ENCODE measurements at regions not wholly inside any gene's neighbourhood (a gene's known extent, or its start where the extent isn't known, plus 50 kb on each side); places are given as distances from the start of the nearest gene placed in this dataset.

- DNase-seq (ENCODE audit: low read depth in 1 of 2, low spot score in 1 of 2) (no peak), ATAC-seq (no peak), FAIRE-seq (no peak)
- H3K4me1 ChIP-seq: peaks cover 27% of the 10 kb centered on the region; the same call in 2 of the 3 replicates
- H3K27ac ChIP-seq: no peak overlapping the region
- no peak overlapping the region for H3K4me2 ChIP-seq
- no peak for TF ChIP-seq PHF8 (IDR thresholded peaks at IDR 0.05; ENCODE audit: borderline replicate concordance, low read depth)
- TF ChIP-seq CBX2 (IDR thresholded peaks at IDR 0.05; ENCODE audit: borderline replicate concordance, low read depth): no peak
- no peak for TF ChIP-seq KDM5A (IDR thresholded peaks at IDR 0.05)
- TF ChIP-seq ELK1 (IDR thresholded peaks at IDR 0.05; ENCODE audit: low read depth, low read length): no peak
- no peak for TF ChIP-seq USF2 (IDR thresholded peaks at IDR 0.05)
- no peak for TF ChIP-seq TFCP2L1 (CRISPR knock-in tag; IDR thresholded peaks at IDR 0.05)
- no peak for TF ChIP-seq NR3C1 (IDR thresholded peaks at IDR 0.05)
- TF ChIP-seq NFE2L2 (conservative IDR thresholded peaks at IDR 0.05; ENCODE audit: low read length): no peak
- no peak for TF ChIP-seq FOSB (CRISPR knock-in tag; IDR thresholded peaks at IDR 0.05)
- TF ChIP-seq RARB (CRISPR knock-in tag; IDR thresholded peaks at IDR 0.05): no peak
- no peak for TF ChIP-seq FOXS1 (CRISPR knock-in tag; IDR thresholded peaks at IDR 0.05)
- TF ChIP-seq FOSL2 (IDR thresholded peaks at IDR 0.05): no peak
- no peak for TF ChIP-seq FOSL2 (CRISPR knock-in tag; IDR thresholded peaks at IDR 0.05)
- no peak for TF ChIP-seq RFX5 (IDR thresholded peaks at IDR 0.05)
- no peak for TF ChIP-seq CEBPB (IDR thresholded peaks at IDR 0.05)
- TF ChIP-seq CBX8 (IDR thresholded peaks at IDR 0.05): no peak
- no peak for TF ChIP-seq BHLHE40 (IDR thresholded peaks at IDR 0.05; ENCODE audit: low read depth, low read length)
- TF ChIP-seq SMC3 (IDR thresholded peaks at IDR 0.05): no peak
- TF ChIP-seq POLR2A (IDR thresholded peaks at IDR 0.05; ENCODE audit: low read length): no peak
- TF ChIP-seq HMGXB4 (CRISPR knock-in tag; IDR thresholded peaks at IDR 0.05; ENCODE audit: borderline replicate concordance): no peak
- WGBS (ENCODE audit: missing lambda C conversion rate): 52% methylated on average over 4 of the region's 4 CpGs
- H3K9me3 ChIP-seq: no peaks in the 10 kb centered on the region
- ChIA-PET CTCF (interaction anchor here (0.6 kb wide), 1 partner anchor 51 kb away, joined by 3 read pairs; no protein-coding TSS in a partner anchor), POLR2A (no interaction called here)
- no peak overlapping the region for H3K4me3 ChIP-seq
Observed at GRCh38 chrX:123075947-123076561, 108.0 kb upstream of the GRIA3 start.

- Histone ChIP-seq H3K9me3 (no peaks in the 10 kb centered on the region), H3K4me1 (peaks cover 27% of the 10 kb centered on the region; the same call in 2 of the 3 replicates), H3K4me2 (no peak overlapping the region), H3K27ac (no peak overlapping the region), H3K4me3 (no peak overlapping the region)
- no peak for DNase-seq (ENCODE audit: low read depth in 1 of 2, low spot score in 1 of 2)
- no peak for FAIRE-seq
- TF ChIP-seq RNF2 (IDR thresholded peaks at IDR 0.05; ENCODE audit: borderline replicate concordance, low read depth) (no peak), EHMT2 (IDR thresholded peaks at IDR 0.05; ENCODE audit: low read depth) (no peak), RARB (CRISPR knock-in tag; IDR thresholded peaks at IDR 0.05) (no peak), REST (IDR thresholded peaks at IDR 0.05) (no peak), HEYL (CRISPR knock-in tag; IDR thresholded peaks at IDR 0.05) (no peak), GATA3 (IDR thresholded peaks at IDR 0.05; ENCODE audit: borderline replicate concordance) (no peak), RFX5 (IDR thresholded peaks at IDR 0.05) (no peak), RAD21 (conservative IDR thresholded peaks at IDR 0.05 in 1 of 2, IDR thresholded peaks at IDR 0.05 in 1 of 2) (no peak), FOSB (CRISPR knock-in tag; IDR thresholded peaks at IDR 0.05) (no peak), RCOR1 (IDR thresholded peaks at IDR 0.05; ENCODE audit: low read depth, low read length) (no peak), MAX (IDR thresholded peaks at IDR 0.05) (no peak), ELK1 (IDR thresholded peaks at IDR 0.05; ENCODE audit: low read depth, low read length) (no peak)
- ChIA-PET CTCF (no interaction called here), POLR2A (no interaction called here)
- no peak for ATAC-seq
Observed at GRCh38 chrX:123077631-123078030, 106.4 kb upstream of the GRIA3 start.
